LoVo (cell line): ENCODE measurements at regions not wholly inside any gene's neighbourhood (a gene's known extent, or its start where the extent isn't known, plus 50 kb on each side); places are given as distances from the start of the nearest gene placed in this dataset.
"Not testable (repeated sequence)": the region's sequence is repeated elsewhere in the genome, so short reads cannot be mapped to it uniquely, and the experiment has no call there.

ENCODE experiments used
- DNase-seq: peaks from one replicate; pipeline ENCODE4 v3.0.0-alpha.2; 2016; ENCODE audit warnings: low spot score

DNA sequence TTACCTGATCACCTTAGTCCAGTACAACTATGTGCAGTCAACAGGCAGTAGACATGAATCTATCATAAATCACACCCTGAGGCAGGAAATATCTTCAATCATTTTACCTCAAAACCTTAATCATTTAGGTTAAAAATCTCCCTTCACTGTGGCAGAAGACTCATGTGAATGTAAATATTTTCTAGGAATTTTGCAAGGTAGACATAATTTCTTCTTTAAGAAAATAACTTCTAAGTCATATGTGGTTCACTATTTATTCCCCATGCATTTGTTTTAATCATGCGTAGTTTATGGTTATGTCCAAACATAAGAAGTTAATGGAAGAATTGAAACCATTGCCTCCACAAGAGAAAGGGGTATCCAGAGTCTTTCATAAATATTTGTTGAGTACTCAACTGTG is 97.0 kb downstream of the HMHB1 start:
- no peak for DNase-seq

DNA sequence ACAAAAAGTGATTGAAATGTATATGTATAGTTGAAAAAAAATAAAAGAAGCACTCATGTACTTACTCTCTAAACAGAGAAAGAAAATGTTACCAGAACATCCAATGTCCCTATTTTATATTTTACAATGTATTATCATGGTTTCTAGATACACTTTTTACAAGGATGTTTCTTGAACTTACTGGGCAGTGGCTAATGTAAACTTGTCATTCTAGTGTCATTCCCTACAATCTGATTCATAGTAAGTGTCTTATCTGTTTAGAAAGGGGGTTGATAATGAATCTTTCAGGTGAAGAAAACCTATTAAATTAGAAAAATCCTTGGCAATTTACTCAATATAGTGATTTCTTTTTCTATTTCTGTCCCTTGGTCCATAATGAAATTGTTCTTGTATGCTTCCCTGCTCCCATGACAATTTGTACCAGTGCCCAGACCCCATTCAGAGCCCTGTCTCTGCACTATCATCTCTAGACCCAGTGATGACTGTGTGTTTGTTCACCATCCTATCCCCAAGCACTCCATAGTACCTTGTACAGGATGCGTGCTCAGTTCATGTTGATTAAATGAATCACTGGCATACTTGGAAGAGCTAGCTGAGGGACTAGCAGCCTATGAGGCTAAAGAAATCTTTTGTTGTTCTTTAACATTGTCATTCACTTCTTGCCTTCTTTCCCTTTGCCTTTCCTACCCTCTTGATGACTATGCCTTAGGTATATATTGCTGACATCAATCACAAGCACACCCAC is 101.2 kb downstream of the HMHB1 start:
- no peak for DNase-seq

DNA sequence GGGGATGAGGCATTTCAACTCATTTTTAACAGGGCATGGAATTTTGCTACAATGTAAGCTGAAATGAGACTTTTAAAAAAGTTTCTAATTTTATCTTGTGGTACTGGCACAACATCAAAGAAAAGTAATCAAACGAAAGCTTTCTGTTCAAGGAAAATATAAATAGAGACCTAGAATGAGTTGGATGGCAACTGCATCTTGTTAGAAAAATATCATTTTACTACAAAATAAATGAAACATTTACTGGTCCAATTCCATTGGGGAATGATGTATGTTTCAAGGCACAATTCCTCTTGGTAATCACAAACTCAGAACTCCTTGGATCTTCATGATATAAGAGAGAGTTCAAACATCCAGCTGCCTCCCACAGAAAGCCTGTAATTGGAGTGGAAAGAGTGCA is 102.8 kb downstream of the HMHB1 start:
- DNase-seq: no peak

DNA sequence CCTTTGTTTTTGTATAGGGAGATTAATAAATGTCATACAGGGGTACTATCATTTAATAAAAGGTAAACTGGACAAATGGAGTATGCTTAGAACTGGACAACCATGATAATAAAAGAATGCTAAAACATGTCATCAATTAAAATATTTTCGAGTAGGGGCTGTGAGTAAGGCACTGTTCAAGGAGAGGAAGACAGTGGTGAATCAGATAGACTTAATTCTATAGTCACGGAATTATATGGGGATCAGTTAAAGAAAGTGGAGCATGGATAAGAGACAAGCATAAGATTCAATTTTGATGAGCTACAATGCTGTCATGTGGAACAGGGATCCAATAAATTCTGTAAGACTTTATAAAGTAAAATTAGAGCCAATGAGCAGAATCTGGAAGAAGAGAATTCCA is 104.5 kb downstream of the HMHB1 start:
- no peak for DNase-seq

DNA sequence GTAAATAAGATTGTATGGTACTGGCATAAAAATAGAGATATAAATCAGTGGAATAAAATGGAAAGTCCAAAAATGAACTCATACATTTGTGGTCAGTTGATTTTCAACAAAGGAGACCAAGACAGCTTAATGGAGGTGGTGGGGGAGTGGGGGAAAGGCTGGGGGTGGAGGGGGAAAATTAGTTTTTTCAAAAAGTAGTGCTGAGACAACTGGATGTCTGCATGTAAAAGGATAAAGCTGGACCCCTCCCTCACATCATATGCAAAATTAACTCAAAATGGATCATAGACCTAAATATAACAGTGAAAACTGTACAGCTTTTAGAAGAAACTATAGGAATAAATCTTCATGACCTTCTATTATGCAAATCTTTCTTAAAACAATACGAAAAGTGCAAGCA is 107.0 kb downstream of the HMHB1 start:
- DNase-seq: no peak

DNA sequence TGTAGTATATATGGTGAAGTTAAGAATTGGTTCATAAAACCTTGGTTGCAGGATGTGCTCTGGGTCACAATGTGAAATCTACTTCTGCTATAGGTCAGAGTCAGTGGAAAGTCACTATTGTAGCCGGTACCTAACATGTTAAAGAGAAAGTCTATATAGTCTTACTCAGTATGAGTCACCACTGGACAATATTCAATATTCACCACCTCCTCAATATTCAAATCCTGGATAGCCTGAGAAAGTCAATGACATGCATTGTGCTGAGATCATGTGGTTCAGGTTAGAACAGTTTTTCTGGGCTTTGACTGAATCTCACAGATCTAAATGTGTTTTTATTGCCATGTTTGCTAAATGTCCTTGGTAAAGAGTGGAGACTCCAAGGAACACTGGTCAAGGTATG is 108.8 kb downstream of the HMHB1 start:
- no peak for DNase-seq

DNA sequence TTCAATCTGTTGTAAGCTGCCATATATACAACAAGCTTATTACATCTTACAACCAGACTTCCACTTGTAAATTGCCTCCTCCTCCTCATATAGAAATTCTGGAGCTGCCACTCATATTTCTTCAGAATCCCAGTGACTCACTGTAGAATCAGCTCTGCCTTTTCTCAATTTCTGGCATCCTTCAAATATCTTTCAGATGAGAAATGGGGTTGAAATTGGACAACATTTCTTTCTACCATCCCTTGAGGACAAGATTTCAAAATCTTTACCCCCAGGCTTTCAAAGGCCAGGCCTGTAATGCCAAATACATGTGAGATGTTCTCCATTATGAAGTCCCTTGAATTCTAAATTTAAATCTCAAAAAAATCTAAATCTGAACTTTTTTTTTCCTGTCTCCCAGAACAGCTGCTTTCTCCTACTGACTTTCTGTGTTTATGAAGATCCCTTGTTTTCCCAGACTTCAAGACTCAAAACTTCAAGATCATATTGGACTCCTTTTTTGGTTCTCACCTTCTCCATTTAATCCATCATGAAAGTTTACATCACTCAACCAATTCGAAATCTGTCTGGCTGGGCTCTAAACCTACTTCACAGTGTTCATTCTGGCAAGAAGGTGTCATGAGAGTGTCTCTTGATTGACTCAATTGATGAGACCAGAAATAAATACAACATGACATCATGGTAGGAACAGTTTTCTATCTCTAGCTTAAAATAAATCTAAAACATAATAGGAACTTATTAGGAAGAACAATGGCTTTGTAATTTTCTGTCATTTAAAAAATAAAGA is 109.8 kb downstream of the HMHB1 start:
- peak; percentile 27 for DNase-seq

DNA sequence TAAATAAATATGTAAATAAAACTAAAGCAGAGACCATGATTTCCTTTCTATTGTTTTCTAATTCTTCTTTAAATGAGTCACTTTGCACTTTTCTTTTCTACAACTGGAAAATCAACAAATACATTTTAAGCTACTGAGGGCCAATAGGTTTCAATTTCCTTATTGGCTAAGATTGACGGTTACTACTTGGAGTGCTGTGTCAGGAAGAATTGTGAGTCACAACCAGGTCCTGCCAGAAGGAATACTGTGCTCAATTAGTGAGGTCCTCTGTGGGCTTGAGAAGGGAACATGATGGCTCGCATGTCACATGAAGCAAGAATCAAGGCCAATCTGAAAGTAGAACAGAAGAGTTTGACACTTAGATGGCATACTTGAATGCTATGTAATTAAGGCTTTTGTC is 110.8 kb downstream of the HMHB1 start:
- DNase-seq: peak; percentile 28

DNA sequence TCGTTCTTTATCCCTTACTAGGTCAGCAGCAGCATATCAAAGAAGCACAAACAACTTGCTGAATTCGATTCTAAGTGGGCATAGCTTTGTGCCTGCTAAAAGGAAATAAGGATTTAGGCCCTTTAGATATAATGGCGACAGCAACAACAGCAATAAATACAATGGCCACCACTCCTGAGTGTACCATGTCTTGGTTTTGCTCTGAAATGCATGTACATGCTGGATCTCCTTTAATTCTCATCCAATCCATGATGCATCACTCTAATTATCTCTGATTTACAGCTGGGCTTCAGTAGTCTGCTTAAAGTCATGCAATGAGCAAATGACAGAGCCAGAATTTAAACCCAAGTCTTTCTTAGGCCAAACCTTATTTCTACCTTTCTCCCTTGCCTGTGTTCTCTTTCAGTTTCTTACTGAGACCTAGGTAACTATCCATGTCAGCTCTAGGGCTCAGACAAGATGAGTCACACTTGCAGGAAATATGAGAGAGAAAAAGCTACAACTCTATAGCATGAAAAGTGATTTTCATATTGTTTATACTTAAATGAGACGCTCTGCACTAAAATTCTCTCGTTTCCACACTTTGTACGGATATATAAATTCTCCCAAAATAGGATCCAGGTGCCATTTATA is 111.8 kb downstream of the HMHB1 start:
- peak; percentile 57 for DNase-seq

DNA sequence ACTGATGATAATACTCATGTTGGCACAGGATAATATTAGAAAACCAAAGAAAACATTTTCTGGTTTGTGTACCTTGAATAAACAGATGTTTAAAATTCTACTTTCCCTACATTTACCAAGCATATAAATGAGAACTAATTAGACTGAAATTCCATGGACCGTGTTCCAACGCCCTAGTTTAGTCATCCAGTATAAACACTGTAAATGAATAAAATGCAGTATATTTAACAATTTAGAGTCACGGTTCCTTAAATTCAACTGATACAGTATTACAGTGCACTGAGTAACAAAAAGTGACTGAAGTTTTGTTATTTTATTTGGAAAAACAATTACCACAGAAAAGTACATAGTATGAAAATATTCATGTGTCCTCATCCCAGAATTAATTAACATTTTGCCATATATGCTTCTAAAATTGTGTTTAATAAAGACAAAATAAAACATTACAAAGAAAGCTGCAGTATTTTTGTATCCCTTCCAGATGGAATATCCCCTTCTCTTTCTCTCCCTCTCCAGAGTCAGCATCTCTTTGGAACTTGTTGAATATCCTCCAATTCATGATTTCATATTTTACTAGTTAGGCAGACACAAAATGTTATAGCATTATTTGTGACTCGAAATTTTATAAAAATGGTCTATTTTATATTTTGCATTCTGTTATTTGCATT is 112.5 kb downstream of the HMHB1 start:
- peak; percentile 44 for DNase-seq

DNA sequence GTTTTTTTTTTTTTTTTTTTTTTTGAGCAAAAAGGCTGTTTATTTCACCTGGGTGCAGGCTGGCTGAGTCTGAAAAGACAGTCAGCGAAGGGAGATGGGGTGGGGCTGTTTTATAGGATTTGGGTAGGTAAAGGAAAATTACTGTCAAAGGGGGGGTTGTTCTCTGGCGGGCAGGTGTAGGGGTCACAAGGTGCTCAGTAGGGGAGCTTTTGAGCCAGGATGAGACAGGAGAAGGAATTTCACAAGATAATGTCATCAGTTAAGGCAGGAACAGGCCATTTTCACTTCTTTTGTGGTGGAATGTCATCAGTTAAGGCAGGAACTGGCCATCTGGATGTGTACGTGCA is 113.0 kb downstream of the HMHB1 start:
- not testable (repeated sequence) for DNase-seq

DNA sequence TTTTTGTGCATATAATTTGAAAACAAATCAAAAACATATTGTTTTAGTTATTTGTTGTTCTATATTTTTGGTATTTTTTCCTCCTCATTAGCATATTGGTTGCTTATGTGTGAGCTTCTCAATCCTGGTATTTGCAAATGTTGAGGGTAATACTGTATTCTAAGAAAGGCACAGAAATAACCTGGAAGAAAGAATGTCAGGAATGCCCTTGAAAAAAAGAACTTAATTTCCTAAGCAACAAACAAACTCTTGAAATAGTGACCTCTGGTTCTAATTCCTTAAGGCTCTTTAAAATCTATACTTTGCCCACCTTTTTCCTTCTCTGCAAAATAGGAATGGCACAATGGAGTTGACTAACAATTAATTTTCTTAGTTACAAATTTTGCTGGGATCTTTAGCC is 117.5 kb downstream of the HMHB1 start:
- no peak for DNase-seq

DNA sequence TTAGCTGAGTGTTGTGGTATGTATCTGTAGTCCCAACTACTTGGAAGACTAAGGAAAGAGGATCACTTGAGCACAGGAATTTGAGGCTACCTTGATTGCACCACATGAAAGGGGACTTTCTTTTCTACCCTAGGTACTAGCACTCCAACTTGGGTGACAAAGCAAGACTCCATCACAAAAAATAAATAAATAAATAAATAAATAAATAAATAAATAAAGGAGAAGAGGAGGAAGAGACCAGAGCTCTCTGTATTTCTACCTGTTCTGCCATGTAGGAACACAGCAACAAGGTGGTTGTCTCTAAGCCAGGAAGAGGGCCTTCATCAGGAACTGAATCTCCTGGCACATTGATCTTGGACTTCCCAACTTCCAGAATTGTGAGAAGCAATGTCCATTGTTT is 118.6 kb downstream of the HMHB1 start:
- DNase-seq: no peak

DNA sequence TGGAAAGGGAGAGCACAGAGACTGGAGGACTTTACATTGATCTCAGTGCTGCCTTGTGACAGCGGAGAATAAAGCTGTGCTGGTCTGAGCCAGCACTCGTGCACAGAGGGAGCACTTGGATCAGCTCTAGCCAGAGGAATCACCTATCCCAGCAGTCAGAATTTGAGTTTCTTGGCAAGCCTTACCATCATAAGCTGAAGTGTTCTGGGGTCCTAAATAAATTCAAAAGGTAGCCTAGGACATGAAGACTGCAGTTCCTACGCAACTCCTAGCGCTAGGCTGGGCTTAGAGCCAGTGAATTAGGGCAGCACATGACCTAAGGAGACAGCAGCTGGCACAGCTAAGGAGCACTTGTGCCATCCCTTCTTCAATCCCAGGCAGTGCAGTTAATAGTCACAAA is 119.5 kb downstream of the HMHB1 start:
- DNase-seq: no peak

DNA sequence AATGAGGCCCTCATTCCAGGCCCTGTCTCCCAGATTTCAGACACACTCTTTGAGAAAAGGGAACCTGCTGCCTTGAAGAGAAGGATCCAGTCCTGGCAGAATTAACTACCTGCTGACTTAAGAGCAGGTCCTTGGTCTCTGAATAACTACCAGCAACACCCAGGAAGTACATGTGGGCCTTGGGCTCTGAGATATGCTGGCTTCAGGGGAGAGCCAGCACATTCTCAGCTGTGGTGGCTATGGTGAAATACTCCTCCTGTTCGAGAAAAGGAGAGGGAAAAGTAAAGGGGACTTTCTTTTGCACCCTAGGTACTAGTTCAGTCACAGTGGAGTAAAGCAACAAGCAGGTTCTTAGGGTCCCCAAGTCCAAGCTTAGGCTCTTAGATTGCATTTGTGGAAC is 120.0 kb downstream of the HMHB1 start:
- no peak for DNase-seq

DNA sequence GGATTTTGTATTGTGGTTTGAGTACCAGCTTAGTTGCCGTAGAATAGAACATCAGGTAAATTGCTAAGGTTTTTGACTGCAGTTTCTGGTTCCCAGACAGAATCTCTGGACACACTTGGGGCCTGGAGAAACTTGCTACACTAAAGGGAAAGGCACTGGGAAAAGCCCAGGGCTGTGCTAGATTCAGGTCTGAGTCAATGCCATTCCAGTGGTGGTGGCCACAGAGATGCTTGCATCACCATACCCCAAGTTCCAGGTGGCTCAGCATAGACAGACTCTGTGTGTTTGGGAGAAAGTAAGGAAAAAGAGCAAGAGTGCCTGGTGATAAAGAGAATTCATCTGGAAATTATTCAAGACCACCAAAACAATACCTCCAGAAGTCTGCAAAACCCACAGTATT is 120.6 kb downstream of the HMHB1 start:
- DNase-seq: peak; percentile 14

DNA sequence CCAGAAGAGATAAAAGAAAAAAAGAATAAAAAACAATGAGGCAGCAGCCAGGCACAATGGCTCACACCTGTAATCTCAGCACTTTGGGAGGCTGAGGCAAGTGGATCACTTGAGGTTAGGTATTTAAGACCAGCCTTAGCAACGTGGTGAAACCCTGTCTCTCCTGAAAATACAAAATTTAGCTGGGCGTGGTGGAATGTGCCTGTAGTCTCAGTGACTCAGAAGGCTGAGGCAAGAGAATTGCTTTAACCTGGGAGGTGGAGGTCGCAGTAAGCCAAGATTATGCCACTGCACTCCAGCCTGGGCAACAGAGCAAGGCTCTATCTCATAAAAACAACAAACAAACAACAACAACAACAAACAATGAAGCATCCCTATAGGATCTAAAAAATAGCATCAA is 121.5 kb downstream of the HMHB1 start:
- peak; percentile 20 for DNase-seq

DNA sequence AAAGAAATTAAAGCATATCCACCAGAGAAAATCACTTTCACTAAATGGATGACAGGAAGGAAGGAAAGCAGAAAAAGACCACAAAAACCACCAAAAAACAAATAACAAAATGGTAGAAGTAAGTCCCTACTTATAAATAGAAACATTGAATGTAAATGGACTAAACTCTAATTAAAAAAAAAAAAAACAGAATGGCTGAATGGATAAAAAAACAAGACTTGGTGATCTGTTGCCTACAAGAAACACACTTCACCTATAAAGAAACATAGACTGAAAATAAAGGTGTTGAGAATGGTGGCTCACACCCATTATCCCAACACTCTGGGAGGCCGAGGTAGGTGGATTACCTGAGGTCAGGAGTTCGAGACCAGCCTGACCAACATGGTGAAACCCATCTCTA is 122.9 kb downstream of the HMHB1 start:
- no peak for DNase-seq

DNA sequence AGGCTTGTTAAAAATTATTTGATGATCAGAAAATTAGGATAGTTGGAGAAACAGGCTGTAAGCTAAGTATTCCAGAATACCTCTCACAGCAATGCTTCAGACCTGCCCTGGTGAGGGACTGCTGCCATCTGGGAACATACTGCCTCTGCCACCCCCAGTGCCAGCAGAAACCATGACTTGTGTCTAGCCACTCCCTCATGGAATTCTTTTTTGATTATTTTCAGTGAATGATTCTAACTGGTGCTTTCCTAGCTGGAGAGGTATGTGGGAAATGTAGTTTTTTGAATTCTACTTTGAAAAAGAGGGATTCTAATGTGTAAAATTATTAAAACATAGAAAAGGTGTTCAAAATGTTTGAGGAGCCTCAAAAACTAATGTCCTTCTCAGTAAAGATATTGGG is 126.3 kb downstream of the HMHB1 start:
- DNase-seq: no peak

DNA sequence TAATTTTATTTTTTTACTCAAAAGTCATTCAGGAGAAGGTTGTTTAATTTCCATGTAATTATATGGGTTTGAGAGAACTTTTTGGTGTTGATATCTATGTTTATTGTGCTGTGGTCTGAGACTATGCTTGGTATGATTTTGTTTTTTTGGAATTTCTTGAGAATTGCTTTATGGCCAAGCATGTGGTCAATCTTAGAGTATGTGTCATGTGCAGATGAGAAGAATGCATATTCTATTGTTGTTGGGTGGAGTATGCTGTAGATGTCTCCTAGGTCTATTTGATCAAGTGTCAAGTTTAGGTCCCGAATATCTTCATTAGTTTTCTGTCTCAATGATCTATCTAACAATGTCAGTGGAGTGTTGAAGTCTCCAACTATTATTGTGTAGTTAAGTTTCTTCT is 134.9 kb downstream of the HMHB1 start:
- DNase-seq: no peak

DNA sequence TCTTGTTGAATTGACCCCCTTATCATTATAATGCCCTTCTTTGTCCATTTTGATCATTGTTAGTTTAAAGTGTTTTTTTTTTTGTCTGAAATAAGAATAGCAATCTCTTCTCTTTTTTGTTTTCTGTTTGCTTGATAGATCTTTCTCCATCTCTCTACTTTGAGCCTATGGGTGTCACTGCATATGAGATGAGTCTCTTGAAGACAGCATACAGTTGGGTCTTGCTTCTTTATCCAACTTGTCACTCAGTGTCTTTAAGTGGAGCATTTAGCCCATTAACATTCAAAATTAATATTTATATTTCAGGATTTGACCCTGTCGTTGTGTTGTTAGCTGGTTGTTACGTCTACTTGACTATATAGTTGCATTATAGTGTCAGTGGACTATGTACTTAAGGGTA is 135.4 kb downstream of the HMHB1 start:
- no peak for DNase-seq

DNA sequence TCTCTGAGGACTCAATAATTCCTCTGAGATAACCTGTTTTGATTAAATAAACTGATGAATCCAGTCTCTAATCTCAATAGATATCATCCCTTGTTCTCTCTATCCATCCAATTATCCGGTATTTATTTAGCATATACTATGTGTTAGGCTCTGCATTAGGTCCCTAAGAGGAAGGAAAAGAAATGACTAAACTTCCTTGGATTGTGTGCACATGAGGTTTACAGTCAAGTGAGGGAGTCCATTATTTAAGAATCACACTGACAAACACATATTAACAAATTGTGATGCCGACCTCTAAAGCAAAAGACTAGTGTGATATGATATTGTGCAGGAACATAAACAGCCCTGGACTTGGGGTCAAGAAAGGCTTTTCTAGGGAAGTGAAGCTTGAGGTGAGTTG is 140.8 kb downstream of the HMHB1 start:
- no peak for DNase-seq

DNA sequence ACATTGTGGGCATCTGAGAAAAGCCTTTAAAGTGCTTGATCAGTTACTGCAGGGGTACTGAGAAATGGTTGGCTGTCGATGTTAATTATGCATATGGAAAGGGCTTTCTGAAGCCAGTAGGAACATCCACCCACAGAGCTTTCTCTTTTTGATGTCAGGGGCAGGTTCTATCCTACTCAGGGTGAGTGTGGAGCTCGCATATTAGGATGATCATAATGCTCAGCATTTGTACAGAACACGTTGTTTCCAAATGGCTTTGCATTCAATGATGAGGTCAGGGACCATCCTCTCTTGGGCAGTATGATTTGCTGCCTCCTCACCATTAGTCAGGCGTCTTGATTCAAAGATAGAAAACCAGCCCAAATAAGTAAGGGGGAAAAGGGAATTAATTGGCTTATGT is 141.9 kb downstream of the HMHB1 start:
- no peak for DNase-seq
